NCI-H345 treated with DMSO at 0.1 percent for 48 hours (cell line): ENCODE measurements at regions not wholly inside any gene's neighbourhood (a gene's known extent, or its start where the extent isn't known, plus 50 kb on each side); places are given as distances from the start of the nearest gene placed in this dataset.

Experiments
- DNase-seq: peaks from one replicate; lab custom pipeline; 2025; ENCODE audit not compliant: unreplicated experiment; lab: John Stamatoyannopoulos, UW

DNA sequence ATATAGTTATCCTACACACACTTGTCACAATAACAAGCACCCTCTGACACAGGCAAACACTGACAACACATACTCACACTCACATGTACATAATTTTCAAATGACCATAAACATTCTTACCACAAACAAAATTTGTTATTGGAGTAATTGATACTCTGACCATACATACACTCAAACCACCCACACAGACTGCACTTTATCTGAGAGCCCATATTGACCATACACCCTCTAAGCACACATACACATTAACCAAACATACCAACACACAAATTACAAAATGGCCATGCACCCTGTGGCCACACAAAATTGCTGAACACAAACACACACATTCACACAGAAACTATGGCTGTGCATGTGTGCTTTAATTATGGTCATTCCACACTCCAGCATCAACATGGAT is 79.1 kb upstream of the FAM120A start:
- DNase-seq: no peak

DNA sequence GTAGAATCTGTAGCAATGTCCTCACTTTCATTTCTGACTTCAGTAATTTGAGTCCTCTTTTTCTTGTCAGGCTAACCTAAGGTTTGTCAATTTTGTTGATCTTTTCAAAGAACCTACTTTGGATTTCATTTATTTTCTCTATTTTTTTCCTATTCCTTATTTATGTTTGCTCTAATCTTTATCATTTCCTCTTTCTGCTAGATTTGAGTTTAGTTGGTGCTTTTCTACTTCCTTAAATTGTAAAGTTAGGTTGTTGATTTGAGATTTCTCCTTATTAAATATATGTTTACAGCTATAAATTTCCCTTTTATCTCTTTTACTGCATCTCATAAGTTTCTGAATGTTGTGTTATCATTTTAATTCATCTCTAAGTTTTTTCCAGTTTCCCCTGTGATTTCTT is 75.1 kb upstream of the FAM120A start:
- no peak for DNase-seq

DNA sequence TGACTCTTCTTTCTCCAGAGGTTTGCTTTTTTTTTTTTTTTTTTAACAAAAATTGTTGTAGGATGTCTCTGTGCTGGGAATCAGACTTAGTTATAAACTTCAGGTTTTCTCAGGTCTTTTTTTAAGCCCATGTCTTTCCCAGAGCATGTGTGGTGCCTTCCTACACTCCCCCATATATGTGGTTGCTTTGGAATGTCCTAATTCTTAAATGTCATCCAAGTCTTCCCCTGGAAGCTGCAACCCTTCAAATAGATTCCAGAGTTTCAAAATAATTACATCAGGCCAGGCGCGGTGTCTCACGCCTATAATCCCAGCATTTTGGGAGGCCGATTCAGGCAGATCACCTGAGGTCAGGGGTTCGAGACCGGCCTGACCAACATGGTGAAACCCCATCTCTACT is 73.2 kb upstream of the FAM120A start:
- DNase-seq: no peak

DNA sequence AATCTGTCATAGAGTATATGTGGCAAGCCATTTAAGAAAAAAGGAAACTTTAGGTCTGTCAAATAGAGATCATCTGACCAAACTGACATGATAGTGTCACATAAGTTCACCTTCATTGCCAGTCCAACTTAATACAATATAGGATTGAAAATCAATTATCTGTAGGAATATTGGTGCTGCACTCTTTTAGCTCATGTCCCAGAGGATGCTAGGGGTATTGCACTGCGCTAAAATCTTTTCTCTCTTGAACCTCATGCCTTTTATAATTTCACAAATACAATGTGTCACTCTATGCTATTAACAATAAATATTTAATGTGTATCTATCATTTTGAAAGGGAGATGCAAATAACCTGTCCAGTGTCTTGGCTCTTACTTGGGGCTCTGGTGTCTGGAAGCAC is 72.4 kb upstream of the FAM120A start:
- DNase-seq: no peak

DNA sequence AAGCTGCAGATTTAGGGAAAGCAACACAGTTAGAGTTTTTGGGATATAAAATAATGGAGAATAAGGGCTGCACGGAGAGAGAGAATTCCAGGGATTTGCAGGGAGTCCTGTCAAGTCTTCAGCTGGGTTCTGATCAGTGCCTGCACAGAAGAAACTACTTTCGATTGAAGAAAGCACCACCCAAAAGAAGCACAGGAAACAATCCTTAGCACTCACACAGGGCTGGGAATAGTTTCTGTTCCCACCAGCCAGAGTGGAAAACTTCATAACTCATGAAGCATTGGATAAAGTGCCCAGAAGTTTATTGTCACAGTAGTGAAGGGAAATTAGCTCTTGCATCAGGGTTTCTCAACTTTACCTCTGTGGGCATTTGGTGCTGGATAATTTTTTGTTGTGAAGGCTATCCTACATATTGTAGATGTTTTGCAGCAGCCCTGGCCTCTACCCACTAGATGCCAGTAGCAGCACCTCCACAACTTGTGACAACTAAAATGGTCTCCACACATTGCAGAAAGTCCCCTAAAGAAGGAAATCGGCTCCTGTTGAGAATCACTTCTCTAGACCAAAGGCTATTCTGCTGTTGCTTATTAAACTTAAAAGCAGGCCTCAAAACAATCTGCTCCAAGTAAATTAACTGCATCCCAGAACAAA is 71.0 kb upstream of the FAM120A start:
- DNase-seq: no peak

DNA sequence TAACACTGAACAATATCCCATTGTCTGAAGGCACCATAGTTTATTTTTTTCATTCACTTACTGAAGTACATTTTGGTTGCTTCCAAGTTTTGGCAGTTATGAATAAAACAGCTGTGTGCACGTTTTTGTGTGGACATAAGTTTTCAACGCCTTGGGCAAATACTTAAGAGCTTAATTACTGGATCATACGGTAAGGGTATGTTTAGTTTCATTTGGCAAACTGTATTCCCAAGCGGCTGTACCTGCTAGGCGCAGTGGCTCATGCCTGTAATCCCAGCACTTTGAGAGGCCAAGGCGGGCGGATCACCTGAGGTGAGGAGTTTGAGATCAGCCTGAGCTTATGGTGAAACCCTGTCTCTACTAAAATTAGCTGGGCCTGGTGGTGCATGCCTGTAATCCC is 63.7 kb upstream of the FAM120A start:
- DNase-seq: peak; percentile 56

DNA sequence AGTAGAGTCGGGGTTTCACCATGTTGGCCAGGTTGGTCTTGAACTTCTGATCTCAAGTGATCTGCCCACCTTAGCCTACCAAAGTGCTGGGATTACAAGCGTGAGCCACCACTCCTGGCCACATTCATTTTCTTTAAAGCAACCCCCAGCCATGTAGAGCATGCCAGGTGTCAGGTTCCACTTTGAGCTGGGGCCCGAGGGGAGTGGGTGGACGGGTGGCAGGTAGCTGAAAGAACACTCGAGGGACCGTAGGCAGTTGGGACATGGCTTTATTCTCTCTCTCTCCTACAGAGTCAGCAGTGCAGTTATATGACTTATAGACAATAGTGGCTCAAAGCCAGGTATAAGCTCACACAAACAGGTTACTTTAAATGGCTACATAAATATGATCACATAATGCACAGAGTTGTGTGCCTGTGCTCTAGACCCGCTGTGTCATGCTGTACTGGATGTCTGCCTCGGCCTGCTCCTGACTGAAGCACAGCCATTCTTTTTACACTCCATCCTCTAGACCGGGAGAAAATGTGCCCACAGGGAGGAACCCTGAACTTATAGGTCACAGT is 60.5 kb upstream of the FAM120A start:
- DNase-seq: peak; percentile 23

DNA sequence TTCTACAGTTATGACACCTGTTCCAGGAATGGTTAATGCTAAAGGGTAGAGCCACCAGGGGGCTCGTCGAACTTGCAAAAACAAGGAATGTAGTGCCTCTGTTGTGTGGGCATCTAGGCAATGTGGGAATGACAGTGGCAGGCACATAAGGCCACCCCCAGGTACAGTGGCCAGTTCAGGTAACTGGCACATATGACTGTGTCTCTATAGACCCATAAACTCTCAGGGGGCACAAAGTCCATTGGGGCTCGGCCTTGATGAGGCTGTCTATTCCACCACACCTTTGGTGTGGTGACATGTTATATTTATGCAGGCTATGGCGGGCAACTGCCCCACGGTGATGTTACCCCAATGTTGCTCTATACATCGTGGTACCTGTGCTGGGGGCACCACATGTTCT is 59.6 kb upstream of the FAM120A start:
- no peak for DNase-seq

DNA sequence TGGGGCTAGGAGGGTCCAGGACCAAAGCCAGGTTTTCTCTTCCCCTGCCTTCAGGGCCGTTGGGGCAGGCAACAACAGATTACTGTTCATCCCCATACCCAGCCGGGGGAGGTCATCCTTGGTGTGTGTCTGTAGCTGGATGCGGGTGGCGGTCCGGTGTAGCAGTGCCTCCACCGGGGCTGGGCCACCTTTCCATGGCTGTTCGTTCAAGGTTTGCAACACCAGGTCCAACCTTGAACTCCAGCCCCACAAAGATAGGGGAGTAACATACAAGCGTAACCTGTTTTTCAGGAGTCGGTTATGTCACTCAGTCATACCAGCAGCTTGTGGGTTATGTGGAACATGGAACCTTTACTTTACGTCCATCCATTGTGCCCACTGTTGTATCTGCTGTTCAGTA is 58.5 kb upstream of the FAM120A start:
- no peak for DNase-seq
